ENCODE measurements at regions not wholly inside any gene's neighbourhood (a gene's known extent, or its start where the extent isn't known, plus 50 kb on each side); places are given as distances from the start of the nearest gene placed in this dataset.

DNA sequence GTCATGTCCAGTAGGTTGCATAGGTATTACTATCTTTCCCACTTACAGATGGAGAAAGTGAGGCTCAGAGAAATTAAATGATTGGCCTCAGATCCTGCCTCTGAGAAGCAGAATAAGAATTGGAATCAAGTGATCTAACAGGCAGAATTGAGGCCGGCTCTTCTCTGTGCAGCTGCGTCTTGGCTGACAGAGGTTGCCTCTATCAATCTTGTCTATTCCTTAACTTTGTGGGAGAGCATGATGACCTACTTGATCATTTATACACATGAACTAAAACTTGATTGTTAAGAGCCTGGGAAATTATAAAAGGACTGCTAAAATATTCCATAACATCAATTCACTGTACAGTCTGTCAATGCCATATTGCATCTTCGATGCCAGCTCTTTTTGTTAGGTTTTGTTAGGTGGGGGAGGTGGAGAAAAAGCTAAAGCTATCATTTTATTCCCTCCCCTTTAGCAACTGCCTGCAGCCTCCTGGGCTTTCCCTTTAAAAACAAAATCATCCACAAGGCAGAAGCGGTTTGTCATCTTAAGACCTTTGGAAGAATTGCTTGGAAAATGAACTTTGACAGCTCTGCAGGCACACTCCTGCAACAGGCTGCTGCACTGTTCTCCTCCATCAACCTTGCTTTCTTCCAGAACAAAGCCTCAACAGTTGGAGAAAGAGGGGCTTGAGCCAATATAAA, 247.4 kb downstream of the SMARCA2 start:
- WGBS, result 93% methylated on average over 4 of the region's 4 CpGs
- DNase-seq (ENCODE audit: low read depth in 6 of 9, low spot score in 9 of 9), result no peak
- no peak overlapping the region for H3K4me3 ChIP-seq (ENCODE audit: low read length in 2 of 2)
- no peaks in the 10 kb centered on the region for H3K4me1 ChIP-seq (ENCODE audit: control insufficient read depth in 2 of 2, insufficient read depth in 2 of 2, low read length in 2 of 2)
- H3K9me3 ChIP-seq (ENCODE audit: control insufficient read depth in 2 of 2, insufficient read depth in 1 of 2, low read length in 1 of 2), result peaks cover 0 to 7% of the 10 kb centered on the region in 2 donors
- H3K27ac ChIP-seq (ENCODE audit: low read depth in 1 of 2, low read length in 1 of 2), result no peak overlapping the region
- H3K36me3 ChIP-seq (ENCODE audit: control insufficient read depth in 2 of 2, insufficient read depth in 2 of 2, low read length in 1 of 2), result no peaks in the 10 kb centered on the region
- H3K27me3 ChIP-seq (ENCODE audit: control insufficient read depth in 2 of 2, insufficient read depth in 1 of 2, low read length in 1 of 2), result no peaks in the 10 kb centered on the region

DNA sequence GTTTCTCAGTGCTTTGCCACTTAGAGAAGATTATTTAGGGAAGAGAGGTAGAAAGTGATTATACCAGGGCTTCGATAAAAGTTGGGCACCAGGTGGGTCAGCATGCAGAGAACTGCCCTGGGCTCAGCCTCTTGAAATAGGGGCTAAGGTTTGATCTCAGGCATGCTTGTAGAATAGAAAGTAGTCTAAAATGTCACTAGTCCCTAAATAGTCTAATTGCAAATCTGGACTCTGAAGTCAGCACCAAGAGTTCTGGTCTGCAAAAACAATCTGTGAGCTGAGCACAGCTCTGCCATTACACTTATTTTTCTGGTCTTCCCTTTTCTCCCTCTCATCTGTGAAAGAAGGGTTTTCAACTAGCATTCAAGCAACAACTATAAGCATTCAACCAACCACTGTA, 248.0 kb downstream of the SMARCA2 start:
- DNase-seq (ENCODE audit: low read depth in 6 of 9, low spot score in 9 of 9), result no peak
- Histone ChIP-seq H3K36me3 (ENCODE audit: control insufficient read depth in 2 of 2, insufficient read depth in 2 of 2, low read length in 1 of 2) (no peaks in the 10 kb centered on the region), H3K4me1 (ENCODE audit: control insufficient read depth in 2 of 2, insufficient read depth in 2 of 2, low read length in 2 of 2) (no peaks in the 10 kb centered on the region), H3K27ac (ENCODE audit: low read depth in 1 of 2, low read length in 1 of 2) (no peak overlapping the region), H3K9me3 (ENCODE audit: control insufficient read depth in 2 of 2, insufficient read depth in 1 of 2, low read length in 1 of 2) (peaks cover 0 to 7% of the 10 kb centered on the region in 2 donors), H3K27me3 (ENCODE audit: control insufficient read depth in 2 of 2, insufficient read depth in 1 of 2, low read length in 1 of 2) (no peaks in the 10 kb centered on the region), H3K4me3 (ENCODE audit: low read length in 2 of 2) (no peak overlapping the region)
- WGBS, result 93% methylated on average over 1 of the region's 1 CpG

DNA sequence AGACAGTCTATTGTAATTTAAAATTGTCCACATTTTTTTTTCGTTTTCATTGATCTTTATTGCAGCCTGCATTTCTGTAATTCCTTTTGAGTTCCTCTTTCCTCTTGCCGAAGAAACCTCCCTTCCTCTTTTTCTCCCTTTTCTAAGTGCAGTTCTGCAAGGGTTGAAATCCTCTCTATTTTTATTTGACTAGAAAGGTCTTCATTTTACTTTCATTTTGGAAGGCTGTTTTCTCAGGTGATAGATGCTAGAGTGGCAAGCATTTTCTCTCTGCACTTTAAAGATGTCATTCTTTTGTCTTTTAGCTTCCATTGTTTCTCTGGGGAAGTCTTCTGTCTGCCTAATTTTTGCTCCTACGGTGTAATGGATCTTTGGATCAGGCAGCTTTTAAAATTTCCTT, 248.5 kb downstream of the SMARCA2 start:
- Histone ChIP-seq H3K4me1 (ENCODE audit: control insufficient read depth in 2 of 2, insufficient read depth in 2 of 2, low read length in 2 of 2) (no peaks in the 10 kb centered on the region), H3K9me3 (ENCODE audit: control insufficient read depth in 2 of 2, insufficient read depth in 1 of 2, low read length in 1 of 2) (peaks cover 0 to 7% of the 10 kb centered on the region in 2 donors), H3K36me3 (ENCODE audit: control insufficient read depth in 2 of 2, insufficient read depth in 2 of 2, low read length in 1 of 2) (no peaks in the 10 kb centered on the region), H3K27me3 (ENCODE audit: control insufficient read depth in 2 of 2, insufficient read depth in 1 of 2, low read length in 1 of 2) (no peaks in the 10 kb centered on the region), H3K27ac (ENCODE audit: low read depth in 1 of 2, low read length in 1 of 2) (no peak overlapping the region), H3K4me3 (ENCODE audit: low read length in 2 of 2) (no peak overlapping the region)
- 5% methylated on average over 3 of the region's 3 CpGs for WGBS
- DNase-seq (ENCODE audit: low read depth in 6 of 9, low spot score in 9 of 9), result no peak

DNA sequence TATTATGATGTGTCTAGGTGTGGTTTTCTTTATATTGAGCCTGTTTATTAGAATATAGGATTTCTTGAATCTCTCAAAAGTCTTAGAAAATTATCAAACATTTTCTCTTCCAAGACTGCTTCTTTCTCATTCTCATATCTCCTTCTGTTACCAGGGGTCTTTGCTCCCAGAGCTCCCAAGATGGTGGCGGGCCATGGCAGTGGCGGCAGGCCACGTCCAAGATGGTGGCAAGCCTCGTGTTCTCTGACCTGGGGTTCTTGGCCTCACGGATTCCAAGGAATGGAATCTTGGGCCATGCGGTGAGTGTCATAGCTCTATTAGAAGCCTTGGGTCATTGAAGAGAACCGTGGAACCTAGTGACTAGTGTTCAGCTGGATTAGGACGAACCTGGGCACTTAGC, 248.9 kb downstream of the SMARCA2 start:
- no peak for DNase-seq (ENCODE audit: low read depth in 6 of 9, low spot score in 9 of 9)
- Histone ChIP-seq H3K9me3 (ENCODE audit: control insufficient read depth in 2 of 2, insufficient read depth in 1 of 2, low read length in 1 of 2) (peaks cover 0 to 7% of the 10 kb centered on the region in 2 donors), H3K27me3 (ENCODE audit: control insufficient read depth in 2 of 2, insufficient read depth in 1 of 2, low read length in 1 of 2) (no peaks in the 10 kb centered on the region), H3K27ac (ENCODE audit: low read depth in 1 of 2, low read length in 1 of 2) (no peak overlapping the region), H3K4me3 (ENCODE audit: low read length in 2 of 2) (no peak overlapping the region), H3K4me1 (ENCODE audit: control insufficient read depth in 2 of 2, insufficient read depth in 2 of 2, low read length in 2 of 2) (no peaks in the 10 kb centered on the region), H3K36me3 (ENCODE audit: control insufficient read depth in 2 of 2, insufficient read depth in 2 of 2, low read length in 1 of 2) (no peaks in the 10 kb centered on the region)
- whole genome bisulfite sequencing, result 96% methylated on average over 8 of the region's 8 CpGs

DNA sequence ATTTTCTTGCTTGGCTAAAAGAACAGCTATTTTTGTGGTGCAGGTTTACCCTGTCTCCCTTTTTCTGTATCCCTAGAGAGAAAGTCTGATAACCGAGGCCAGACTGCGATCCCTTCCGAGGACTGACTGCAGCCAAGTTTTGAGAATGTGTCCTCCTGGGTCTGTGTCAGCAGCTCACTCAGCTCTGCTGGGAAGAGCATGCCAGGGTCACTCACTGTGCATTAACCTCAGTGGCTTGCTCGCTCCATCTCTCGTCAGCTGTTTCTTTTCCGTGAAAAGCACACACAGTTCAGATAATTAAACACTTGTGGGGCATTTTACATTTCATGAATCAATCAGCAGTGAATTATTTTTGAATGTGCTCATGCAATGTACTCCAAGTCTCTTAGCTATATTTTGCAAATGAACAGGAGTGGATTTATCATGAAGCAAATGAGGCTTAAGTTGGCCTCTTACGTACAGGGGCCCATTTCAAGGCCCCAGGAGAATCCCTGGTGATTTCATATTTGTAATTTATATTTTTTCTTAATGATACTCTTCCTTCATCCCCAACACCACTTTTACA, 252.1 kb downstream of the SMARCA2 start:
- Histone ChIP-seq H3K36me3 (ENCODE audit: control insufficient read depth in 2 of 2, insufficient read depth in 2 of 2, low read length in 1 of 2) (no peaks in the 10 kb centered on the region), H3K9me3 (ENCODE audit: control insufficient read depth in 2 of 2, insufficient read depth in 1 of 2, low read length in 1 of 2) (peaks cover 0 to 7% of the 10 kb centered on the region in 2 donors), H3K4me3 (ENCODE audit: low read length in 2 of 2) (no peak overlapping the region), H3K27me3 (ENCODE audit: control insufficient read depth in 2 of 2, insufficient read depth in 1 of 2, low read length in 1 of 2) (no peaks in the 10 kb centered on the region), H3K4me1 (ENCODE audit: control insufficient read depth in 2 of 2, insufficient read depth in 2 of 2, low read length in 2 of 2) (no peaks in the 10 kb centered on the region), H3K27ac (ENCODE audit: low read depth in 1 of 2, low read length in 1 of 2) (no peak overlapping the region)
- 94% methylated on average over 7 of the region's 7 CpGs for WGBS
- no peak for DNase-seq (ENCODE audit: low read depth in 6 of 9, low spot score in 9 of 9)

DNA sequence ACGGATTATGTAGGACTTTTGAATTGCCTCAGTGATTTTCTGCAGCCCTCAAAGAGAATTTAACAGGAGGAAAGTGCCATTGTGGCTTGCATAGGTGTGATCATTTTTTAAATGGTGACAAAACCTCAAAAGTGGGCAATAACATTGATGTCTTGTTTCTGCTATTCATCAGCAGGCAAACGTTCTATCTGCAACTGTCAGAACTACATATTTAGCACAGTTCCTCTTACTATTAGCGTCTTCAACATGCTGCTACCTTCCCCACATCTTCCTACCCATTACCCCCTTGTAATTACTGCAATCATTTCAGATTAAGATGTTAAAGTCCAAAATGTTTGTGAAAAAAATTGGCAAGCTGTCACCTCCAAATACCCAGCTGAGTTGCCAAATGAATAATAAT, 254.6 kb downstream of the SMARCA2 start:
- Histone ChIP-seq H3K36me3 (ENCODE audit: control insufficient read depth in 2 of 2, insufficient read depth in 2 of 2, low read length in 1 of 2) (no peaks in the 10 kb centered on the region), H3K4me3 (ENCODE audit: low read length in 2 of 2) (no peak overlapping the region), H3K27me3 (ENCODE audit: control insufficient read depth in 2 of 2, insufficient read depth in 1 of 2, low read length in 1 of 2) (no peaks in the 10 kb centered on the region), H3K9me3 (ENCODE audit: control insufficient read depth in 2 of 2, insufficient read depth in 1 of 2, low read length in 1 of 2) (no peaks in the 10 kb centered on the region), H3K27ac (ENCODE audit: low read depth in 1 of 2, low read length in 1 of 2) (no peak overlapping the region), H3K4me1 (ENCODE audit: control insufficient read depth in 2 of 2, insufficient read depth in 2 of 2, low read length in 2 of 2) (no peaks in the 10 kb centered on the region)
- WGBS, result 51% methylated on average over 3 of the region's 3 CpGs
- no peak for DNase-seq (ENCODE audit: low read depth in 6 of 9, low spot score in 9 of 9)

DNA sequence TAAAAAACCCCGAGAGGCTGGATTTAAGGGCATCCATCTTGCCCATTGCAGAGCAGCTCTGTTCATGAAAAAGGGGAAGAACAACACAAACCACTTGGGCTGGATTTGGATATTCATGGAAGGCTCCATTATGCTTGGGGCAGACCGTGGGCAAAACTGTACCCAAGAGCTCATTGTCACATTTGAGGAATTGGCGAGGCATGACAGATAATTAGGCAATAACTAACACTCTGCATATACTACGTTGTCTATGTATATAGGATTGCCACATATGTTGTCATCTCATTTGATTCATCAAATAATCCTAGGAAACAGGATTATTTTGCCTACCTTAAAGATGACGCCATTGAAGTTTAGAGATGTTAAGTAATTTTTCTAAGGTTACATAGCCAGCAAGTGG, 255.4 kb downstream of the SMARCA2 start:
- WGBS, result 98% methylated on average over 5 of the region's 5 CpGs
- no peaks in the 10 kb centered on the region for H3K27me3 ChIP-seq (ENCODE audit: control insufficient read depth in 2 of 2, insufficient read depth in 1 of 2, low read length in 1 of 2)
- no peaks in the 10 kb centered on the region for H3K9me3 ChIP-seq (ENCODE audit: control insufficient read depth in 2 of 2, insufficient read depth in 1 of 2, low read length in 1 of 2)
- no peak for DNase-seq (ENCODE audit: low read depth in 6 of 9, low spot score in 9 of 9)
- H3K27ac ChIP-seq (ENCODE audit: low read depth in 1 of 2, low read length in 1 of 2), result no peak overlapping the region
- no peaks in the 10 kb centered on the region for H3K4me1 ChIP-seq (ENCODE audit: control insufficient read depth in 2 of 2, insufficient read depth in 2 of 2, low read length in 2 of 2)
- H3K4me3 ChIP-seq (ENCODE audit: low read length in 2 of 2), result no peak overlapping the region
- no peaks in the 10 kb centered on the region for H3K36me3 ChIP-seq (ENCODE audit: control insufficient read depth in 2 of 2, insufficient read depth in 2 of 2, low read length in 1 of 2)

DNA sequence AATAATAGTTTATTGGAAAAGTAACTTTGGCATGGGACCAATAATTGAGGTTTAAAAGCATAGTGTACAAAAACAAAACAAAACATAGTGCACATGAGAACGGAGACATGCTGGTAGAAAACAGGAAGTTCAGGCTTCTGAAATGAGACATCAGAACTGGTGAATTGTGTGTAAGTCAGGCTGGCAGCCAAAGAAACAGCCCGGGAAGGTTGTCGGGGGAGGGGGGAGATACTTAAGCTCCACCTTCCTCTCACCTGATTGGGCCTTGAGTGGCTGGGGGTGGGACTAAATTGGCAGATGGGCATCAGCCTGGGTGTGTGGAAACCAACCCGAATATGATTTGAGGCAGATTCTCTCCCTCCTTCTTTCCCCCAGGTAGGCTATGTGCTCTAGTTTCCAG, 256.3 kb downstream of the SMARCA2 start:
- Histone ChIP-seq H3K4me3 (ENCODE audit: low read length in 2 of 2) (no peak overlapping the region), H3K36me3 (ENCODE audit: control insufficient read depth in 2 of 2, insufficient read depth in 2 of 2, low read length in 1 of 2) (no peaks in the 10 kb centered on the region), H3K4me1 (ENCODE audit: control insufficient read depth in 2 of 2, insufficient read depth in 2 of 2, low read length in 2 of 2) (no peaks in the 10 kb centered on the region), H3K27me3 (ENCODE audit: control insufficient read depth in 2 of 2, insufficient read depth in 1 of 2, low read length in 1 of 2) (no peaks in the 10 kb centered on the region), H3K27ac (ENCODE audit: low read depth in 1 of 2, low read length in 1 of 2) (no peak overlapping the region), H3K9me3 (ENCODE audit: control insufficient read depth in 2 of 2, insufficient read depth in 1 of 2, low read length in 1 of 2) (no peaks in the 10 kb centered on the region)
- DNase-seq (ENCODE audit: low read depth in 6 of 9, low spot score in 9 of 9), result peak in 4 of 9 donors; percentile 3 to 20 (median 9)
- WGBS, result 42% methylated on average over 4 of the region's 4 CpGs

DNA sequence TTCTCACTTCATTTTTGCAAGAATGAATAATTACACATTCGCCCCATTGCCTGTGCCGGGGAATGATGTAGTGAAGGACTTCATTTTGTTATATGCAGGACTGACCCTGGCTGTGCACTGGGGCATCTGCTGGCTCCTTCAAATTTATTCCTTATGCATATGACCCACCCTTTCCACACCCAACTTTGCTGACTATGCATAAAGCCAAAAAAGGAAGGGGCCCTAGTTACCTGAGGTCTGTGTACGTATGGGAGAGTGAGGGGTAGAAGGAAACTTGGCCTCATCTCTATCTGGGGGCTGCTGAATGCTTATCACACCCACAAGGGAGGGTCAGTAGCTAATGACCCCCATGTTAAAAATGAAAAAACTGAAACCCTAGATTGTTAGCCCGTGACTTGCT, 259.6 kb downstream of the SMARCA2 start:
- no peak overlapping the region for H3K27ac ChIP-seq (ENCODE audit: low read depth in 1 of 2, low read length in 1 of 2)
- 86% methylated on average over 4 of the region's 4 CpGs for WGBS
- no peaks in the 10 kb centered on the region for H3K9me3 ChIP-seq (ENCODE audit: control insufficient read depth in 2 of 2, insufficient read depth in 1 of 2, low read length in 1 of 2)
- no peaks in the 10 kb centered on the region for H3K27me3 ChIP-seq (ENCODE audit: control insufficient read depth in 2 of 2, insufficient read depth in 1 of 2, low read length in 1 of 2)
- no peaks in the 10 kb centered on the region for H3K36me3 ChIP-seq (ENCODE audit: control insufficient read depth in 2 of 2, insufficient read depth in 2 of 2, low read length in 1 of 2)
- no peaks in the 10 kb centered on the region for H3K4me1 ChIP-seq (ENCODE audit: control insufficient read depth in 2 of 2, insufficient read depth in 2 of 2, low read length in 2 of 2)
- DNase-seq (ENCODE audit: low read depth in 6 of 9, low spot score in 9 of 9), result no peak
- no peak overlapping the region for H3K4me3 ChIP-seq (ENCODE audit: low read length in 2 of 2)
